HAP-1 (cell line): ENCODE measurements at regions not wholly inside any gene's neighbourhood (a gene's known extent, or its start where the extent isn't known, plus 50 kb on each side); places are given as distances from the start of the nearest gene placed in this dataset.
"Not testable (repeated sequence)": the region's sequence is repeated elsewhere in the genome, so short reads cannot be mapped to it uniquely, and the experiment has no call there.

ENCODE experiments used
- DNase-seq, 2 experiments: peaks; one replicate each; pipeline ENCODE4 v3.0.0-alpha.2; 2016 to 2020; ENCODE audit warnings: low spot score in 2 of 2
- H3K27me3 ChIP-seq: fragments of 250-450 bp; sonication (Bioruptor Pico); 2 replicates; pipeline ENCODE4 v1.5.1; 2020; ENCODE audit warnings: low read depth, mild to moderate bottlenecking, moderate library complexity
- H3K36me3 ChIP-seq: fragments of 250-450 bp; sonication (Bioruptor Pico); replicated peaks from 2 replicates; pipeline ENCODE4 v1.5.1; 2020; ENCODE audit warnings: mild to moderate bottlenecking
- H3K4me1 ChIP-seq: fragments of 250-450 bp; sonication (Bioruptor Pico); 2 replicates; pipeline ENCODE4 v1.5.1; 2020; ENCODE audit warnings: mild to moderate bottlenecking
- H3K4me3 ChIP-seq: fragments of 250-450 bp; sonication (Bioruptor Pico); 2 replicates; pipeline ENCODE4 v1.5.1; 2020; ENCODE audit warnings: mild to moderate bottlenecking, moderate library complexity
- H3K9me3 ChIP-seq: fragments of 250-450 bp; sonication (Bioruptor Pico); 2 replicates; pipeline ENCODE4 v1.5.1; 2020; ENCODE audit warnings: mild to moderate bottlenecking, moderate library complexity
- in situ Hi-C: fragments of 300-500 bp; cut with MboI; formaldehyde crosslinking; loops from 3 replicates; pipeline ENCODE4 v1.14.3; 2020; ENCODE audit warnings: low sequenced_read_pairs, inconsistent platforms, mixed read lengths

DNA sequence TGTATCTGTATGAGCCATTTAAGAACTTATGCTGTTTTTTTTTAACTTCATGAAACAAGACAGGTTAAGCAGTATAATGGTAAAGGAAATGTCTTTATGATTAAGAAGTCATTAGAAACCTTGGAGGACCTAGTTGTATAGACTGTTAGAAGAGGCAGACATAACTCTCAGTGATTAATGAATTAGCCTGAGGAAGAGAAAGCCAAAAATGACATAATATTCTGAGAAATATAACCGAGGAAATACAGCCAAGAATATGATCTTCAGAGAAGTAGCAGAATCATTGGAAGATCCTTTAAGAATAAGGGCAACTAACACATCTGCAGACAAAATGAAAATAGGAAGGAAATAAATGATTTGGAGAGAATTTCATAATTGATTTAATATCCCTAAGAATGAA is 738.1 kb upstream of the NCAM2 start:
- in situ Hi-C loops: no loop called here
- no peak for DNase-seq

DNA sequence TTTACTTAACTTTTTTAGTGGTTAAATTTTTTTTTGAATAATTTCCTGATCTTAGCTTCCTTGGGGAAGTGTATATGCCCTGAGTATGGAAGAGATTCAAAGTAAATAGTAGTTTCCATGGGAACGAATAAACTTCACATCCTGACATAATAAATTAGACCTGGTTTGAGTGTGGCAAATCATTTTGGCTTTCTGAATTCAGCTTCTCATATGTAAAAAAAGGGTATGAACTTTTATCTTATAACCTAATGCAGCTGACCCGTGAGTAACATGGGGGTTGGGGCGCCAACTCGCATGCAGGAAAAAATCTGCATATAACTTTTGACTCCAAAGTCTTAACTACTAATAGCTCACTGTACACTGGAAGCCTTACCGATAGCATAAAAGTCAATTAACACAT is 736.8 kb upstream of the NCAM2 start:
- no peaks in the 10 kb centered on the region for H3K36me3 ChIP-seq
- H3K4me3 ChIP-seq: no peak overlapping the region
- no peaks in the 10 kb centered on the region for H3K4me1 ChIP-seq
- no peaks in the 10 kb centered on the region for H3K9me3 ChIP-seq
- in situ Hi-C loops: no loop called here
- no peak for DNase-seq
- no peaks in the 10 kb centered on the region for H3K27me3 ChIP-seq

More for the DNA sequence above, 738.1 kb upstream of the NCAM2 start:
- no peaks in the 10 kb centered on the region for H3K27me3 ChIP-seq
- no peaks in the 10 kb centered on the region for H3K36me3 ChIP-seq
- H3K9me3 ChIP-seq: no peaks in the 10 kb centered on the region
- no peaks in the 10 kb centered on the region for H3K4me1 ChIP-seq
- no peak overlapping the region for H3K4me3 ChIP-seq

DNA sequence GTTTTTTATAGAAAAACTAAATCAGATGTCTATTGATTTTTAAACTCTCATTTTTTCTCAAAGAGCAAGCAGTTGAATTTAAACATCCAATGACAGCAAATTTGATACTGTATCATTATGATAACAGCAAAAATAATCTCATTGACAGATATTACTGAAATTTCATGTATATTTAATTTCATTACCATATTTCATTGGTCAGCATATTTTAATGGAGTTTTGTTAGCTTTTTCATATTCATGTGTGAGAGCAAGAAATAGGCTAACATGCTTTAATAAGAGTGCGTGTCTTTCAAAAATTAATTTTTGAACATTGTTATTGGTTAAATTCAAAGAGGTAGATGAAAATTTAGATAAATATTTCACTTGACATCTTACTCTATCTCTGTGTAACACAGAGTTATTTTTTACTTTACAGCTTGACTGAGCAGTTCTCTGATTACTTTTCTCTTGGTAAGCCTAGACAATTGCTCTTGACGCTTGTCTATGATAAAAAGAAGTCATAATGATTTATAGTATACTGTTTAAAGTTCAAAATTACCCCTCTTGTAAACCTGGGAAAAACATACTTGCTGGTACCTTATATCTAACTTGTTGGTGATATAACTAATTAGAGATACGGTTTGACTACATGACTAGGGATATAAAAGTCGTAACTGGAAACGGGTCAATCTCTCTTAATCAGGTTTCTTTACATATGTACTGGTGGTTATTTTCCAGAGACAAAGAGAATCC is 732.3 kb upstream of the NCAM2 start:
- no peak for DNase-seq
- Histone ChIP-seq H3K27me3 (no peaks in the 10 kb centered on the region), H3K4me3 (no peak overlapping the region), H3K4me1 (no peaks in the 10 kb centered on the region), H3K9me3 (no peaks in the 10 kb centered on the region), H3K36me3 (no peaks in the 10 kb centered on the region)
- in situ Hi-C loops: no loop called here

DNA sequence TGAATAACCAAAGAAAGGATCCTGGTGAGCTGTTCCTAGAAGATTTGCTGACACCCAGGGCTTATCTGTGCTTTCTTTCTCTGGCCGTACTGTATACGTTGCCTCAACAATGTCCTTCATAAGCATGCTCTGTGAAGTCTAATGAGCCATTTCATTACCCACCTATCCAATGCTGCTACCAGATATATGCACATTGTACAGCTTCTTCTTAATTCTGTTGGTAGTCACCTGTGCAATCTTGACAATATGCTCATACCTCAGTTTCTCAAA is 731.8 kb upstream of the NCAM2 start:
- no peaks in the 10 kb centered on the region for H3K4me1 ChIP-seq
- no peaks in the 10 kb centered on the region for H3K9me3 ChIP-seq
- in situ Hi-C loops: no loop called here
- no peaks in the 10 kb centered on the region for H3K27me3 ChIP-seq
- no peak overlapping the region for H3K4me3 ChIP-seq
- H3K36me3 ChIP-seq: no peaks in the 10 kb centered on the region
- no peak for DNase-seq

DNA sequence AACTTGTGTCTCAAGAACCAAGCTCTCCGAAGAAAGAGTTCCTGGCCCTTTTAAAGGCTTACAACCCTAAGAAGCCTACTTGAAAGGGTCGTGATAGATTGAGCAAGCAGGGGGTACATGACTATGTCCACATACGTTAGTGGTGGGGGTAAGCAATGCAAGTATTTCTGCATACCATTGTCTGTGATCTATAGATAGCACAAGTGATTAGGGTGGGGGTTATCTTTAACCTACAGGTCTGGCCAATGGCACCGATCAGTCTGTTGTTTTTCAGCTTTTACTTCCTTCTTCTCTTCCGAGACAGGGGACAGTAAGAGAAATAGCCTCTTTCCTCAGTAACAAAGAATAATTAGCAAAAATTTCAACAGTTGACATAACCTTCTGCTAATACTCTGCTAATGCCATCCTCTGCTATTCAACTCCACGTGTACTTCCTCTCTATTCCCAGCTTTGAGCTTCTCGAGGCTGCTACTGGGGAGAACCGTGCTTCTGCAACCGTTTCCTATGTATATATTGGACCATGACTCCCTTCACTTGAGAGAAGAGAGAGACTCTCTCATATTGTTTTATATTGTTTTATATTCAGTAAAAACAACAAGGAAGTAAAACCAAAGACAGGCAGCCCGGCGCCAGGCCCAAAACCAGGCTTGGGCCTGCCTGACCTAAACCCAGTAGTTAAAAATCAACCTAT is 727.7 kb upstream of the NCAM2 start:
- Histone ChIP-seq H3K4me3 (no peak overlapping the region), H3K9me3 (no peaks in the 10 kb centered on the region), H3K36me3 (no peaks in the 10 kb centered on the region), H3K4me1 (peaks cover 3% of the 10 kb centered on the region), H3K27me3 (no peaks in the 10 kb centered on the region)
- in situ Hi-C loops: no loop called here
- no peak for DNase-seq

DNA sequence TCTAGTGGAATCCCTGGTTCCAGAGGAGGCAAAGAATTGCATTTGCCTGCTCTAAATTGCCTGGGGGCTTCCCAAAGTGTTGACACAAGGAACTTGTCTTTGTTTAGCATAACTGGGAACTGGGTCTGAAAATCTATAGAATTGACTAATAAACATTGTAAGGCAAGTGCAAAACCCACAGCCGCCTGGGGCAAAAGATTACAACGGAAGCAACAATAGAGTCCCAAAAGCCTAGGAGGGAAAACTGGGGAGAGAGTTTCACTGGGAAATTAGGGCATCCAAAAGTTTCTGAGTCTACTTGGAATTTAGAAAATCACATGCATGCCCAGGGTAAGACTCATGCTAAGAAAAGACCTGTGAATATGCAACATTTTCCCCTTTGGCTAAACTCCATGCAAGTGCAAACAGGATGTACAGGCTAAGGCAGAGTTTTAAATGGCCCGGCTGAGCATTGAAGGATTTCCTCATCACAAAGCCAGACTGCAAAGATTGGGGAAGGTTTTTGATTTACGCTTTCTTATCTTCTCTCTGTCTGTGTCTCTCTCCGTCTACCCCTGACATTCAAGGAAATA is 725.3 kb upstream of the NCAM2 start:
- Histone ChIP-seq H3K9me3 (no peaks in the 10 kb centered on the region), H3K4me3 (no peak overlapping the region), H3K36me3 (no peaks in the 10 kb centered on the region), H3K4me1 (peaks cover 3% of the 10 kb centered on the region), H3K27me3 (no peaks in the 10 kb centered on the region)
- peak; percentile 67 to 77 for DNase-seq
- in situ Hi-C loops: no loop called here

DNA sequence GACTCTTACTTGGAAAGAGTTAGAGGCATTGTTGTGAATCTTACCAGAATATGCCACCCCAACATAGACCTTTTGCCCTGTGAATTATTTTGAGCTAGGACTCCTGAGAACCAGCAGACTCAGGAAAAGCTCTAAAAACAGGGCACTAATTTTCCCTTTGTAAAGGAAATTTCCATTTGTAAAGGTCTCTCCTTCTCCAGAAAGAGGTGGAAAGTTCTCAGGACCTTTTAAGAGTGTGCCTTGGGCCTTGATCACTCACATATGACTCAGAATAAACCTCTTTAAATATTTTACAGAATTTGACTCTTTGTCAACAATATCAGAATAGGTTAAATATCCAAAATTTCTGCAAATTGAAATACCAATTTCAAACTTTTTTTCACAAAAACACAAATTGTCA is 721.8 kb upstream of the NCAM2 start:
- Histone ChIP-seq H3K36me3 (no peaks in the 10 kb centered on the region), H3K9me3 (peaks cover 2% of the 10 kb centered on the region; the same call in 1 of the 2 replicates), H3K4me1 (peaks cover 3% of the 10 kb centered on the region), H3K4me3 (no peak overlapping the region), H3K27me3 (no peaks in the 10 kb centered on the region)
- no peak for DNase-seq
- in situ Hi-C loops: no loop called here

DNA sequence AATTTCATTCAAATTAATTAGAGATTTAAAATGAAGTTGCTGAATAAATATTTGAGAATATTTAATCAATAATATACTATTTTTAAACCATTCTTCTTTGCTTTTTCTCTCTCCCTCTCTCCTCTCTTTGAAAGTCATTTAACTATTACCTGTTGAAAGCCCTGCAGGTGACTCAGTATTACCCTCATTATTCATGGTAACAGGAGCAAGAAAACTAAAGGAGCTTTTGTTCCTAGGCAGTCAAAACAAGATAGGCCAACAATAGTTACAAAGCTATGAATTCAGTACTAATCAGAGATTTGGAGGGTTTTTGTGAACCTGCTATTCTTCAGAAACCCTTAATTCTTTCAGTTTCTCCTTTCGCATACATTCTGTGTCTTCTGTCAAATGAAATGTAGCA is 721.3 kb upstream of the NCAM2 start:
- in situ Hi-C loops: no loop called here
- Histone ChIP-seq H3K4me3 (no peak overlapping the region), H3K4me1 (peaks cover 3% of the 10 kb centered on the region), H3K36me3 (no peaks in the 10 kb centered on the region), H3K9me3 (peaks cover 2% of the 10 kb centered on the region; the same call in 1 of the 2 replicates), H3K27me3 (no peaks in the 10 kb centered on the region)
- DNase-seq: no peak

DNA sequence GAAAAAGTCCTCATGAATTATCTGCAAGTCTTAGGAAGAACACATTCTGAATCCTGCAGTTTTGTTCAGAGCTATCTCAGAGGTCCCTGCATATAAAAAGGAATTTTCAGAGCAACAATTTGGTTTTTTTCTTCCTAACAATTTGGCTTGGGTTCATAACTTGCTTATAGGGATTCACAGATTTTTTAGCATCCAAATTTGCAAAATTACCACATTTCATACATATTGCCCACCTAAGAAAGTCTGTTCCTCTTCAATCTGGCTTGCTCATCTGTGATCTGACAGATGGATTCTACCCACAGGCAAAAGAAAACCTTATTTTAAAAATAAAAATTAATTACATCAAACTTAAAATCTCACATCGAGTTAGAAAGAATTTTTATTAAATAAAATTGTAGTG is 714.4 kb upstream of the NCAM2 start:
- no peak overlapping the region for H3K4me3 ChIP-seq
- no peak for DNase-seq
- in situ Hi-C loops: no loop called here
- H3K27me3 ChIP-seq: no peaks in the 10 kb centered on the region
- H3K36me3 ChIP-seq: no peaks in the 10 kb centered on the region
- H3K4me1 ChIP-seq: no peaks in the 10 kb centered on the region
- H3K9me3 ChIP-seq: peaks cover 2% of the 10 kb centered on the region; the same call in 1 of the 2 replicates

DNA sequence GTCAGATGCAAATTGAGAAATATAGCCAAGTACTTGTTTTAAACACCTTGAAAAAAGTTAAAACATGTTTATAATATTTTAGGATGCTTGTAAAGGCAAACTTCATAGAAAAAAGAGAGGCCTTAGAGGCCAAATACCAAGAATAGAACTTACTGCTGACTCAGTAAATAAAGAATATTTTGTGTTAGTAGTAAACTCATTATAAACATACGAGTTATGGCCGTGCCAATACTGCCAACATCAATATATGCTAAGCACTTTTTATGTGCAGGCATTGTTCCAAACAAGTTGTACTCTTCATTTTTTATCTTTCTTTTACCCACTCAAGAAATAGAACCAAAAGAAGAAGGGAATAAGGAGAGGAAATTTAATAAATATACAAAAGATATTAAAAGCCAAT is 705.9 kb upstream of the NCAM2 start:
- H3K27me3 ChIP-seq: no peaks in the 10 kb centered on the region
- H3K36me3 ChIP-seq: no peaks in the 10 kb centered on the region
- H3K4me1 ChIP-seq: no peaks in the 10 kb centered on the region
- H3K4me3 ChIP-seq: no peak overlapping the region
- in situ Hi-C loops: no loop called here
- no peaks in the 10 kb centered on the region for H3K9me3 ChIP-seq
- DNase-seq: no peak

DNA sequence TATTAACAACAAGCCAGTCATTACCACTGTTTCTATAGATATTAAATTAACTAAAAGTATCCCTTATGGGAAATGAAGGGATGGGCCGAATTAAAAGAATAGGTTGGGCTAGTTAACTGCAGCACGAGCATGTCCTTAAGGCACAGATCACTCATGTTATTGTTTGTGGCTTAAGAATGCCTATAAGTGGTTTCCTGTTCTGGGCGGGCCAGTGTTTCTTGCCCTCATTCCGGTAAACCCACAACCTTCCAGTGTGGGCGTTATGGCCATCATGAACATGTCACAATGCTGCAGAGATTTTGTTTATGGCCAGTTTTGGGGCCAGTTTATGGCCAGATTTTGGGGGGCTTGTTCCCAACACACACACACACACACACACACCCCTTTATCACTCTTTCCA is 705.4 kb upstream of the NCAM2 start:
- H3K4me3 ChIP-seq, H3K36me3 ChIP-seq, H3K4me1 ChIP-seq, DNase-seq, in situ Hi-C loops, H3K27me3 ChIP-seq, H3K9me3 ChIP-seq: not testable (repeated sequence)

DNA sequence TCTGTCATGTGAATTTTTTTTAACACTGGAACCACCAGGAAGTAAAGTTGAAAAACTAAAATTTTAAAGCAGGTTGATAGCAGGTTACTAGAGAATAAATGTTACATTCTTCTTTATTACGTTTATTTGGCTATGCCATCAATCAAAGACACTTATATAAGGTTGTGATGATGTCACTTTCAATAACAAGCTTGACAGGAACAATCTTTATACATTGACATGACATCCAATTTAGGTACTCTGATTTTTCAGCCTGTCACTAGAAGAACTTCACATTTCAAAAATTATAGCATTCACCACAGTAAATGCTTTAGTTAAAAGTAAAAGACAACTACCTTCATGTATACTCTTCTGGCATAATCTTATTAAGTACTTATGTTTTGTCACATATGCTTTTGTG is 696.8 kb upstream of the NCAM2 start:
- Histone ChIP-seq H3K27me3 (no peaks in the 10 kb centered on the region), H3K4me1 (no peaks in the 10 kb centered on the region), H3K9me3 (no peaks in the 10 kb centered on the region), H3K36me3 (no peaks in the 10 kb centered on the region), H3K4me3 (no peak overlapping the region)
- in situ Hi-C loops: no loop called here
- DNase-seq: no peak

DNA sequence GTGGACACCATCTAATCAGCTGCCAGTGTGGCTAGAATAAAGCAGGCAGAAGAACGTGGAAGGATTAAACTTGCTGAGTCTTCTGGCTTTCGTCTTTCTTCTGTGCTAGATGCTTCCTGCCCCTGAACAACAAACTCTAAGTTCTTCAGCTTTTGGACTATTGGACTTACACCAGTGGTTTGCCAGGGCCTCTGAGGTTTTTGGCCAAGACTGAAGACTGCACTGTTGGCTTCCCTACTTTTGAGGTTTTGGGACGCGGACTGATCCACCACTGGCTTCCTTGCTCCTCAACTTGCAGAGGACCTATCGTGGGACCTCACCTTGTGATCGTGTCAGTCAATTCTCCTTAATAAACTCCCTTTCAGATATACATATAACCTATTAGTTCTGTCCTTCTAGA is 696.1 kb upstream of the NCAM2 start:
- H3K4me1 ChIP-seq: no peaks in the 10 kb centered on the region
- no peak overlapping the region for H3K4me3 ChIP-seq
- no peaks in the 10 kb centered on the region for H3K9me3 ChIP-seq
- H3K27me3 ChIP-seq: no peaks in the 10 kb centered on the region
- DNase-seq: no peak
- in situ Hi-C loops: no loop called here
- H3K36me3 ChIP-seq: no peaks in the 10 kb centered on the region

DNA sequence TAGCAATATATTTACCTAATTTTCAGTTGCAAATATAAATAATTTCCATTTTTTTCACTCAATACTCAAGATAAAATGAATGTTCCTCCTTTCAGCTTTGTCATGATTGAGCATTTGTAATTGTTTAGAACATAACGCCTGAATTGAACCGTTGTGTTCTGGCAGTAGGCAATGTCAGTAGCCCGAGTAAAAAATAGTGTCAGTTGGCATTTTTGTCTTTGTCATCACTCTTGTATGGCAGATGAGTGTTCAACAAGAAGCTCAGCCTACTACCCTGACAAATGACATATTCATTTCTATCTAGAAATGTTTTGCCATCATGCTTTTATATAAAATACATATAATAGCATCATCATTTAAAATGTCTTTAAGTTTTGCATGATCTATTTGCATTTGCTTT is 691.4 kb upstream of the NCAM2 start:
- in situ Hi-C loops: no loop called here
- H3K4me1 ChIP-seq: no peaks in the 10 kb centered on the region
- H3K4me3 ChIP-seq: no peak overlapping the region
- no peaks in the 10 kb centered on the region; the same call in 1 of the 2 replicates for H3K27me3 ChIP-seq
- H3K9me3 ChIP-seq: no peaks in the 10 kb centered on the region
- no peaks in the 10 kb centered on the region for H3K36me3 ChIP-seq
- no peak for DNase-seq
